ENCODE measurements at regions not wholly inside any gene's neighbourhood (a gene's known extent, or its start where the extent isn't known, plus 50 kb on each side); places are given as distances from the start of the nearest gene placed in this dataset.
"Not testable (repeated sequence)": the region's sequence is repeated elsewhere in the genome, so short reads cannot be mapped to it uniquely, and the experiment has no call there.

- H3K36me3 Mint-ChIP-seq = no peaks in the 10 kb centered on the region
- H3K4me1 Mint-ChIP-seq (ENCODE audit: unreplicated experiment) = peaks cover 14% of the 10 kb centered on the region
- TF ChIP-seq CTCF (conservative IDR thresholded peaks at IDR 0.05) = no peak
- peaks cover 34% of the 10 kb centered on the region for H3K27me3 Mint-ChIP-seq
- H3K27ac Mint-ChIP-seq = no peak overlapping the region
- no peaks in the 10 kb centered on the region for H3K9me3 Mint-ChIP-seq
- H3K4me3 Mint-ChIP-seq = no peak overlapping the region
- DNase-seq (ENCODE audit: extremely low spot score, unreplicated experiment) = no peak
Measured at GRCh38 chr11:36743039-36743438, 145.0 kb upstream of the RAG2 start.

DNA sequence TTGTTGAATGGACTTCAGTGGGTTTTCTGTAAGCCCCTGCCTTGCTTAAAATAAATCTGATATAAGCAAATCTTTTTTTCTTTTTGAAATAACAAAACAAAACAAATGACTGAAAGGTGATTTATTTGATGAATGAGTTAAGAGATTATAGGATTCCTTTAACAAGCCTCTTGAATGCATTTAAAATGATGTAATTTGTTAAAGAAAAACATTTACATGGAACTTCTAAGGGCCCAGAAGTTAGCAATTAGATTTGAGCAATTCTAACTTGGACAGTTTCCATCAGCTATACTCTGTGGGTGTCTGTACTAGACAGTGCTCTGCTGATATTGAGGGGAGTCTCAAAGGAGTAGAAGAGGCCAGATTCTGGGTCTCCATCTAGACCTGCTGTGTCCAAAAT, 143.5 kb upstream of the RAG2 start:
- TF ChIP-seq CTCF (conservative IDR thresholded peaks at IDR 0.05) = no peak
- peaks cover 6% of the 10 kb centered on the region for H3K4me1 Mint-ChIP-seq (ENCODE audit: unreplicated experiment)
- no peak for DNase-seq (ENCODE audit: extremely low spot score, unreplicated experiment)
- no peak overlapping the region for H3K4me3 Mint-ChIP-seq
- no peak overlapping the region for H3K27ac Mint-ChIP-seq
- H3K9me3 Mint-ChIP-seq = no peaks in the 10 kb centered on the region
- peaks cover 28% of the 10 kb centered on the region for H3K27me3 Mint-ChIP-seq
- no peaks in the 10 kb centered on the region for H3K36me3 Mint-ChIP-seq

DNA sequence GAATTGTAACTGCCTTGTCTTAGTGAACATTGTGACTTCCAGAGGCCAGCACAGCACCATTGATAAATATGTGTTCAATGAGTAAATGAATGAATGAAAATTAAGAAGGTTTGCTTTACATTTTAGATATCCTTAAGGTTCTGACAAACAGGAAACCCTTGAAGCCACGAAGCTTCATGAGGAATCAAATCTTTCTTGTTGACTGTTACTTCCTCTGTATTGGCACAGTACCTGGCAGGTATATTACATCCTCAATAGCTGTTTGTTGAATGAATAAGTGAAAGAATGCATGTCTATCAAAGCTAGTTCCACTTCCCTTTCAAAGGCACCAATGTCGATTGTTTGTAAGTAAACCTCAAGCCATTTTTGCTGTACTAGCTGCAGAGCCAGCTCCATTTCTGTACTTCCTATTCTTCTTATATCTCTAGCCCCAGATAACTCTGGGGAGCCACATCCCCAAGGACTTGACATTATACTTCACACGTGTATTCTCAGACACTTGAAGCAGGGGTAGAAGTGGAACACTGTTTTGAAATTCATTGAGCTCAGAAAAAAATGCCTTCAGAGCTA, 140.3 kb upstream of the RAG2 start:
- DNase-seq (ENCODE audit: extremely low spot score, unreplicated experiment) = no peak
- Mint-ChIP-seq H3K36me3 (no peaks in the 10 kb centered on the region), H3K9me3 (no peaks in the 10 kb centered on the region), H3K27me3 (peaks cover 27% of the 10 kb centered on the region), H3K4me1 (ENCODE audit: unreplicated experiment) (no peaks in the 10 kb centered on the region), H3K27ac (no peak overlapping the region), H3K4me3 (no peak overlapping the region)
- TF ChIP-seq CTCF (conservative IDR thresholded peaks at IDR 0.05) = no peak

GRCh38 chr11:36736103-36736502, 138.1 kb upstream of the RAG2 start:
- Mint-ChIP-seq H3K36me3 (no peaks in the 10 kb centered on the region), H3K4me3 (no peak overlapping the region), H3K9me3 (no peaks in the 10 kb centered on the region), H3K4me1 (ENCODE audit: unreplicated experiment) (no peaks in the 10 kb centered on the region), H3K27me3 (peaks cover 38% of the 10 kb centered on the region), H3K27ac (no peak overlapping the region)
- no peak for DNase-seq (ENCODE audit: extremely low spot score, unreplicated experiment)
- TF ChIP-seq CTCF (conservative IDR thresholded peaks at IDR 0.05) = no peak

DNA sequence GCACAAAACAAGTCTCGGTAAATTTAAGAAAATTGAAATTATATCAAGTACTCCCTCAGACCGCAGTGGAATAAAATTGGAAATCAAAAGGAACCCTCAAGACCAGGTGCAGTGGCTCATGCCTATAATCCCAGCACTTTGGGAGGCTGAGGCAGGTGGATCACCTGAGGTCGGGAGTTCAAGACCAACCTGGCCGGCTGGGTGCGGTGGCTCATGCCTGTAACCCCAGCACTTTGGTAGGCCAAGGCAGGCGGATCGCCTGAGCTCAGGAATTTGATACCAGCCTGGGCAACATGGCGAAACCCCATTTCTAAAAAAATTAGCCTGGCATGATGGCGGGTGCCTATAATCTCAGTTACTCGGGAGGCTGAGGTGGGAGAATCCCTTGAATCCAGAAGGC, 135.7 kb upstream of the RAG2 start:
- H3K36me3 Mint-ChIP-seq, H3K9me3 Mint-ChIP-seq, H3K4me3 Mint-ChIP-seq: not testable (repeated sequence)

DNA sequence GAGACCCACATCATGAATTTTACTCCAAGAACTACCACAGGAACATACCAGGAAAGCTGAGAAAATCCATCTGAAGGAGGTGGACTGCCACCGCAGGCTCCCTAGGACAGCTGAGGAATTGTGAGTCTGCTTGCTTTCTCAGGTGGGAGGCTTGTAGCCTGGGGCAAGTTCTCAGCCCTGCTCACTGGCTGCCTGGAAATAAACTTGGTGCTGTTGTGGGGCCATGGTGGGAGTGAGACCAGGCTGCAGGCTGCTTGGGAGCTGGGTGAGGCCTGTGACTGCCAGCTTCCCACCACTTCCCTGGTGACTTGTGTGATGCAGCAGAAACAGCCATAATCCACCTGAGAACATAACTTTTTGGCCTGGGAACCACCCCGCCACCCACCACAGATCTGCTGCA, 132.7 kb upstream of the RAG2 start:
- Mint-ChIP-seq H3K4me1 (ENCODE audit: unreplicated experiment) (no peaks in the 10 kb centered on the region), H3K4me3 (no peak overlapping the region), H3K27ac (no peak overlapping the region), H3K27me3 (peaks cover 15% of the 10 kb centered on the region), H3K36me3 (no peaks in the 10 kb centered on the region), H3K9me3 (no peaks in the 10 kb centered on the region)
- DNase-seq (ENCODE audit: extremely low spot score, unreplicated experiment) = no peak
- TF ChIP-seq CTCF (conservative IDR thresholded peaks at IDR 0.05) = no peak

More for the DNA sequence above, 135.7 kb upstream of the RAG2 start:
- H3K4me1 Mint-ChIP-seq (ENCODE audit: unreplicated experiment); H3K27ac Mint-ChIP-seq; DNase-seq (ENCODE audit: extremely low spot score, unreplicated experiment): not testable (repeated sequence)
- H3K27me3 Mint-ChIP-seq = peaks cover 23% of the 10 kb centered on the region
